ENCODE measurements at regions not wholly inside any gene's neighbourhood (a gene's known extent, or its start where the extent isn't known, plus 50 kb on each side); places are given as distances from the start of the nearest gene placed in this dataset.

- TF ChIP-seq, protein P1, sequence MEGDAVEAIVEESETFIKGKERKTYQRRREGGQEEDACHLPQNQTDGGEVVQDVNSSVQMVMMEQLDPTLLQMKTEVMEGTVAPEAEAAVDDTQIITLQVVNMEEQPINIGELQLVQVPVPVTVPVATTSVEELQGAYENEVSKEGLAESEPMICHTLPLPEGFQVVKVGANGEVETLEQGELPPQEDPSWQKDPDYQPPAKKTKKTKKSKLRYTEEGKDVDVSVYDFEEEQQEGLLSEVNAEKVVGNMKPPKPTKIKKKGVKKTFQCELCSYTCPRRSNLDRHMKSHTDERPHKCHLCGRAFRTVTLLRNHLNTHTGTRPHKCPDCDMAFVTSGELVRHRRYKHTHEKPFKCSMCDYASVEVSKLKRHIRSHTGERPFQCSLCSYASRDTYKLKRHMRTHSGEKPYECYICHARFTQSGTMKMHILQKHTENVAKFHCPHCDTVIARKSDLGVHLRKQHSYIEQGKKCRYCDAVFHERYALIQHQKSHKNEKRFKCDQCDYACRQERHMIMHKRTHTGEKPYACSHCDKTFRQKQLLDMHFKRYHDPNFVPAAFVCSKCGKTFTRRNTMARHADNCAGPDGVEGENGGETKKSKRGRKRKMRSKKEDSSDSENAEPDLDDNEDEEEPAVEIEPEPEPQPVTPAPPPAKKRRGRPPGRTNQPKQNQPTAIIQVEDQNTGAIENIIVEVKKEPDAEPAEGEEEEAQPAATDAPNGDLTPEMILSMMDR (IDR thresholded peaks at IDR 0.05) = no peak
- 37 to 40% methylated on average over 15 of the region's 15 CpGs for WGBS, 2 donors
- ATAC-seq (no peak), DNase-seq (no peak), FAIRE-seq (no peak)
- no peak overlapping the region for H3K4me3 ChIP-seq
- intact Hi-C loops (cut with DNase I) = no loop called here
- H3K27me3 ChIP-seq = no peaks in the 10 kb centered on the region
- no peaks in the 10 kb centered on the region for H3K4me1 ChIP-seq
- no peak overlapping the region for H3K27ac ChIP-seq
- H3K36me3 ChIP-seq = no peaks in the 10 kb centered on the region
- no peaks in the 10 kb centered on the region for H3K9me3 ChIP-seq
Observed at GRCh38 chr5:2165203-2165602, 282.5 kb upstream of the IRX4 start.

DNA sequence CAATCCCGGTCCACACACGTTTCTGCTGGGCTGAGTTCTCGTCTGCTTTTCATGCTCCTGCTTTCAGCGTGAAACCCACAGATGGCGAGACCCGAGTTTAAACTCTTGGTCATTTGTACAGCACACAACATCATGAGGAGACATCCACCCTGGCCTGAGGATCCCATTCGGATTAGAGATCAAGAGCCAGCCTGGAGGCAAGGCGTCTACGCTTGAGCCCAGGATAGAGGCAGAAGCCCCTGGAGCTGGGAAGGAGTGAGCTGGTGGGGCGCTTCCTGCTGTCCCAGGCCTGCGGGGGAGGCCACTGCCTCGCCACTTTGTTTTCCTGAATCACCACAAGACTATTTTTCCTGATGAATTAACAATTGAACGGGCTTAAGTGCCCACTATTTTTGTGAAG is 281.9 kb upstream of the IRX4 start:
- WGBS, 2 donors = 31 to 35% methylated on average over 13 of the region's 13 CpGs
- intact Hi-C loops (cut with DNase I) = no loop called here
- no peaks in the 10 kb centered on the region for H3K36me3 ChIP-seq
- no peak overlapping the region for H3K4me3 ChIP-seq
- H3K27me3 ChIP-seq = no peaks in the 10 kb centered on the region
- FAIRE-seq = no peak
- no peaks in the 10 kb centered on the region for H3K9me3 ChIP-seq
- no peak for DNase-seq
- H3K27ac ChIP-seq = no peak overlapping the region
- no peak for ATAC-seq
- H3K4me1 ChIP-seq = no peaks in the 10 kb centered on the region
- TF ChIP-seq, protein P1 (IDR thresholded peaks at IDR 0.05) = no peak

GRCh38 chr5:2163940-2164490 is 281.3 kb upstream of the IRX4 start:
- no peak overlapping the region for H3K27ac ChIP-seq
- TF ChIP-seq, protein P1 (IDR thresholded peaks at IDR 0.05) = no peak
- H3K36me3 ChIP-seq = no peaks in the 10 kb centered on the region
- DNase-seq (peak in 1 of 6 donors; percentile 56), FAIRE-seq (no peak), ATAC-seq (no peak)
- H3K27me3 ChIP-seq = no peaks in the 10 kb centered on the region
- WGBS, 2 donors = 39 to 59% methylated on average over 16 of the region's 16 CpGs
- no peaks in the 10 kb centered on the region for H3K4me1 ChIP-seq
- intact Hi-C loops (cut with DNase I) = no loop called here
- no peaks in the 10 kb centered on the region for H3K9me3 ChIP-seq
- no peak overlapping the region for H3K4me3 ChIP-seq

GRCh38 chr5:2163060-2163856 is 280.5 kb upstream of the IRX4 start:
- Histone ChIP-seq H3K36me3 (no peaks in the 10 kb centered on the region), H3K27me3 (no peaks in the 10 kb centered on the region), H3K4me1 (no peaks in the 10 kb centered on the region), H3K9me3 (no peaks in the 10 kb centered on the region), H3K27ac (no peak overlapping the region), H3K4me3 (no peak overlapping the region)
- no peak for FAIRE-seq
- WGBS, 2 donors = 65 to 84% methylated on average over 20 of the region's 20 CpGs
- no peak for ATAC-seq
- TF ChIP-seq, protein P1 (IDR thresholded peaks at IDR 0.05) = no peak
- intact Hi-C loops (cut with DNase I) = no loop called here
- no peak for DNase-seq

DNA sequence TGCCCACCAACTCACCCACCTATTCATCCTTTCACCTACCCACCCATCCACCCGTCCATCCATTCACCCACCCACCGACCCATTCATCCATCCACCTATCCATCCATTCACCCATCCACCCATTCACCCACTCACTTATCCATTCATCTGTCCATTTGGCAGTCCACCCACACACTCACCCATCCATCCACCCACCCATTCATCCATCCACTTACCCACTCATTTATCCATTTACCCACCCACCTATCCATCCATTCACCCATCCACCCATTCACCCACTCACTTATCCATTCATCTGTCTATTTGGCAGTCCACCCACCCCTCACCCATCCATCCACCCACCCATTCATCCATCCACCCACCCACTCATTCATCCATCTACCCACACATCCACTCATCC is 278.1 kb upstream of the IRX4 start:
- Histone ChIP-seq H3K4me1 (no peaks in the 10 kb centered on the region), H3K27ac (no peak overlapping the region), H3K9me3 (no peaks in the 10 kb centered on the region), H3K36me3 (no peaks in the 10 kb centered on the region), H3K27me3 (no peaks in the 10 kb centered on the region), H3K4me3 (no peak overlapping the region)
- FAIRE-seq (no peak), DNase-seq (no peak), ATAC-seq (no peak)
- 65 to 83% methylated on average over 2 of the region's 2 CpGs for WGBS, 2 donors
- intact Hi-C loops (cut with DNase I) = no loop called here
- TF ChIP-seq, protein P1 (IDR thresholded peaks at IDR 0.05) = no peak
